CD4-positive, alpha-beta T cell (primary cell): ENCODE measurements at regions not wholly inside any gene's neighbourhood (a gene's known extent, or its start where the extent isn't known, plus 50 kb on each side); places are given as distances from the start of the nearest gene placed in this dataset.

ENCODE experiments used
- ATAC-seq: fragments of 200-7000 bp; cut with Tn5 transposase; one replicate; pipeline ENCODE4 v1.10.0; 2022; ENCODE audit warnings: mild to moderate bottlenecking; ENCODE audit not compliant: poor library complexity
- CTCF ChIA-PET: fragments of 350-600 bp; sonication (Branson Sonifier 250); formaldehyde crosslinking; loops from one replicate; lab custom pipeline; 2021; ENCODE audit warnings: antibody characterized with exemption, inconsistent platforms; lab: Charles Lee
- POLR2A ChIA-PET: fragments of 350-600 bp; sonication (Branson Sonifier 250); formaldehyde crosslinking; loops from one replicate; lab custom pipeline; 2021; ENCODE audit warnings: antibody characterized with exemption, inconsistent platforms; lab: Charles Lee
- DNase-seq, 14 experiments: peaks; one replicate each; pipeline ENCODE4 v3.0.0-alpha.2; 2013 to 2020; ENCODE audit warnings: mixed read lengths in 2 of 14
- H3K27ac ChIP-seq, 2 donors: one replicate each; pipeline versions ENCODE4 v1.5.1 to v1.7.0; 2013; ENCODE audit warnings: low read length in 2 of 2, low read depth in 1 of 2, mild to moderate bottlenecking in 1 of 2
- H3K27me3 ChIP-seq, 2 experiments: 1 replicate in 1 of 2; 2 replicates in 1 of 2; pipeline versions ENCODE4 v1.6.1 to v1.7.0; 2013; ENCODE audit warnings: low read length in 2 of 2, control low read depth in 1 of 2, mild to moderate bottlenecking in 1 of 2, moderate library complexity in 1 of 2; ENCODE audit not compliant: insufficient read depth in 2 of 2, control insufficient read depth in 1 of 2
- H3K36me3 ChIP-seq: one replicate; pipeline ENCODE4 v1.6.1; 2013; ENCODE audit warnings: low read length, control low read depth; ENCODE audit not compliant: insufficient read depth
- H3K4me1 ChIP-seq: one replicate; pipeline ENCODE4 v1.6.1; 2013; ENCODE audit warnings: low read length, control low read depth; ENCODE audit not compliant: insufficient read depth
- H3K4me3 ChIP-seq: one replicate; pipeline ENCODE4 v1.5.1; 2013; ENCODE audit warnings: mild to moderate bottlenecking, low read length, moderate library complexity
- H3K9me3 ChIP-seq, 2 experiments: 1 replicate in 1 of 2; 2 replicates in 1 of 2; pipeline versions ENCODE4 v1.6.1 to v1.7.0; 2013; ENCODE audit warnings: low read length in 2 of 2, mild to moderate bottlenecking in 2 of 2, control low read depth in 1 of 2, moderate library complexity in 1 of 2; ENCODE audit not compliant: control insufficient read depth in 1 of 2, insufficient read depth in 1 of 2
- H3K27ac Mint-ChIP-seq: one replicate; pipeline ENCODE4 v1.8.0; 2020; ENCODE audit warnings: mixed read lengths
- H3K27me3 Mint-ChIP-seq: one replicate; pipeline ENCODE4 v1.8.0; 2021; ENCODE audit warnings: mixed read lengths
- H3K36me3 Mint-ChIP-seq: one replicate; pipeline ENCODE4 v1.8.0; 2021; ENCODE audit warnings: low read depth, mixed read lengths
- H3K4me1 Mint-ChIP-seq: one replicate; pipeline ENCODE4 v1.8.0; 2021; ENCODE audit warnings: low read depth, mixed read lengths
- H3K4me3 Mint-ChIP-seq: one replicate; pipeline ENCODE4 v1.8.0; 2020; ENCODE audit warnings: mild to moderate bottlenecking, mixed read lengths
- H3K9me3 Mint-ChIP-seq: one replicate; pipeline ENCODE4 v1.8.0; 2020; ENCODE audit warnings: mixed read lengths
- CTCF ChIP-seq: fragments of 200-600 bp; IDR thresholded peaks from one replicate; pipeline ENCODE4 v1.8.0; 2022; ENCODE audit warnings: antibody characterized with exemption, mild to moderate bottlenecking
- intact Hi-C, 2 experiments: fragments of 100-400 bp; cut with DNase I in 1 of 2; cut with micrococcal nuclease in 1 of 2; formaldehyde crosslinking; loops; one replicate each; pipeline versions ENCODE4 v1.15.1 to v1.9.0; 2023 to 2025; cut with DNase I, micrococcal nuclease

- Histone ChIP-seq H3K9me3 (peaks cover 10 to 12% of the 10 kb centered on the region in 2 experiments), H3K27ac (no peak overlapping the region), H3K36me3 (no peaks in the 10 kb centered on the region), H3K27me3 (peaks cover 0 to 5% of the 10 kb centered on the region in 2 experiments), H3K4me1 (no peaks in the 10 kb centered on the region), H3K4me3 (no peak overlapping the region)
- Mint-ChIP-seq H3K27ac (no peak overlapping the region), H3K27me3 (no peaks in the 10 kb centered on the region), H3K4me3 (no peak overlapping the region), H3K36me3 (no peaks in the 10 kb centered on the region), H3K4me1 (no peaks in the 10 kb centered on the region), H3K9me3 (peaks cover 9% of the 10 kb centered on the region)
- no peak for TF ChIP-seq CTCF
- ChIA-PET CTCF (no interaction called here), POLR2A (no interaction called here)
- no peak for DNase-seq
- intact Hi-C loops: no loop called here
- ATAC-seq: no peak
Observed at GRCh38 chr15:70597056-70597603, 166.2 kb downstream of the UACA start.

- CTCF ChIA-PET: no interaction called here
- peaks cover 10 to 15% of the 10 kb centered on the region in 2 experiments for H3K9me3 ChIP-seq
- no peak for ATAC-seq
- Mint-ChIP-seq H3K27me3 (no peaks in the 10 kb centered on the region), H3K4me1 (no peaks in the 10 kb centered on the region), H3K9me3 (peaks cover 9% of the 10 kb centered on the region), H3K36me3 (no peaks in the 10 kb centered on the region), H3K4me3 (no peak overlapping the region), H3K27ac (no peak overlapping the region)
- no peak for TF ChIP-seq CTCF
- intact Hi-C loops: no loop called here
- H3K36me3 ChIP-seq: no peaks in the 10 kb centered on the region
- POLR2A ChIA-PET: no interaction called here
- H3K4me3 ChIP-seq: no peak overlapping the region
- H3K4me1 ChIP-seq: no peaks in the 10 kb centered on the region
- DNase-seq: no peak
- H3K27ac ChIP-seq: no peak overlapping the region
- H3K27me3 ChIP-seq: peaks cover 0 to 5% of the 10 kb centered on the region in 2 experiments
Observed at GRCh38 chr15:70596354-70597055, 166.9 kb downstream of the UACA start.

- no peak for ATAC-seq
- Histone ChIP-seq H3K4me1 (no peaks in the 10 kb centered on the region), H3K36me3 (no peaks in the 10 kb centered on the region), H3K4me3 (no peak overlapping the region), H3K27ac (no peak overlapping the region), H3K9me3 (peaks cover 7 to 10% of the 10 kb centered on the region in 2 experiments), H3K27me3 (peaks cover 0 to 5% of the 10 kb centered on the region in 2 experiments)
- Mint-ChIP-seq H3K27ac (no peak overlapping the region), H3K4me1 (no peaks in the 10 kb centered on the region), H3K9me3 (peaks cover 6% of the 10 kb centered on the region), H3K27me3 (peaks cover 5% of the 10 kb centered on the region), H3K36me3 (no peaks in the 10 kb centered on the region), H3K4me3 (no peak overlapping the region)
- POLR2A ChIA-PET: no interaction called here
- intact Hi-C loops: no loop called here
- TF ChIP-seq CTCF: no peak
- CTCF ChIA-PET: no interaction called here
- no peak for DNase-seq
Observed at GRCh38 chr15:70593795-70594194, 169.6 kb downstream of the UACA start.
